Keratinocyte (primary cell): ENCODE measurements at regions not wholly inside any gene's neighbourhood (a gene's known extent, or its start where the extent isn't known, plus 50 kb on each side); places are given as distances from the start of the nearest gene placed in this dataset.

Experiments used
- CTCF ChIP-seq, 3 experiments: IDR thresholded peaks in 1 of 3; conservative IDR thresholded peaks in 1 of 3; optimal IDR thresholded peaks in 1 of 3; 2 replicates in 2 of 3; 3 replicates in 1 of 3; pipeline versions ENCODE3 to v1.5.1; 2011; ENCODE audit warnings: low read length in 3 of 3, mild to moderate bottlenecking in 3 of 3, moderate library complexity in 2 of 3, control low read depth in 1 of 3, inconsistent platforms in 1 of 3; ENCODE audit not compliant: insufficient read depth in 2 of 3; ENCODE audit errors: extremely low read depth in 1 of 3
- EZH2 ChIP-seq: IDR thresholded peaks from one replicate; pipeline ENCODE4 v1.6.1; 2012; ENCODE audit warnings: inconsistent platforms, mild to moderate bottlenecking, low read length, moderate library complexity

DNA sequence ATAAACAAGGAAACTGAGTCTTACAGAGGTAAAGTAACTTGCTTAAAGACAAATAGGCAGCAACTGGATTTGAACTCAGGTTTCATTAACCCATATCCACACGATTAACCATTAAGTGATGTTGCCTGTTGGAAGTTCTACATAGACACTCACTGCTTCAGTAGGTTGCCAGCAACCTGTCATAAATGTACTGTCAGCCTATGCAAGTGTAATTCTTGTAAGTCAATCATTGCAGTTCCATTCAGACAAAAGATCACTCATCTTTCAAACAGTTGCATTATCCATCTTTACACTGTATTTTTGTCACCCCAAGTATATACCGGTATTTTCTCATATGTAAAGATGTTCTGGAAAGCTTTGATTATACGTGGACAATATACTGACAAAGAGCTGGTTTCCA is 676.9 kb upstream of the PCDH20 start:
- TF ChIP-seq CTCF (optimal IDR thresholded peaks at IDR 0.05 in 1 of 3, IDR thresholded peaks at IDR 0.05 in 1 of 3, conservative IDR thresholded peaks at IDR 0.05 in 1 of 3; ENCODE audit: extremely low read depth in 1 of 3, insufficient read depth in 2 of 3, low read length in 3 of 3) (no peak), EZH2 (no peak)
